Activated naive CD4-positive, alpha-beta T cell treated with anti-CD3 and anti-CD28 coated beads, Interleukin-2, amount 50 U/mL, for 16 hours (primary cell): ENCODE measurements at regions not wholly inside any gene's neighbourhood (a gene's known extent, or its start where the extent isn't known, plus 50 kb on each side); places are given as distances from the start of the nearest gene placed in this dataset.
"Not testable (repeated sequence)": the region's sequence is repeated elsewhere in the genome, so short reads cannot be mapped to it uniquely, and the experiment has no call there.

ENCODE experiments used
- DNase-seq: peaks from one replicate; pipeline ENCODE4 v3.0.0-alpha.2; 2020

DNA sequence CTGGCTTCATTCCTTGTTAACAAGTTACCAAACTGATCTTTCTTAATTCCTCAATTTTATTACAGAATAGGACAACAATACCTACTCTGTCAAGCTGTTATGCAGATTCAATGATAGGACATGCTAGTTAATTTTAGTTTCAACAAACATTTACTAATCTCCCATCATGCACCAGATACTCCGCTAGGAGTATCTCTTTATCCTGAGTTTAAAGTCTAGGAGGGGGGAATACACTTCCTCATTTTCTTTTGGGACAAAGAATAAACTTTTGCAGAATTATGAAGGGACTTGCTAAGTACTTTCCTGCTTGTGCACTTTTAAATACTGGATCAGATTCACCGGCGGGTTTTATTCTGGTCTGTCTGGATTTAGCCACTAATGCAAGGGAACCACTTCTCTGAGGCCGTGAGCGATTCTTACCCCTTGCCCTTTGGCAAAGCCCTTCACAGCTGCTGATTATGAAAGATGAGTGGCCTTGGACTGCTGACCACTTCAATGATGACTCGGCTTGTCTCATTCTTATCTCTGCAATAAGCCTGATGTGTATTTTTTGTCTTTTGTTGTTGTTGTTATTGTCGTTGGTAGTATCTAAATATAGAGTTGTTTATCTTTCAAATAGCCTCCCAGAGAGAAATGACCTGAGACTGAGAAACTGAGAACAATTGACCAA, 73.9 kb downstream of the RMI1 start:
- no peak for DNase-seq

DNA sequence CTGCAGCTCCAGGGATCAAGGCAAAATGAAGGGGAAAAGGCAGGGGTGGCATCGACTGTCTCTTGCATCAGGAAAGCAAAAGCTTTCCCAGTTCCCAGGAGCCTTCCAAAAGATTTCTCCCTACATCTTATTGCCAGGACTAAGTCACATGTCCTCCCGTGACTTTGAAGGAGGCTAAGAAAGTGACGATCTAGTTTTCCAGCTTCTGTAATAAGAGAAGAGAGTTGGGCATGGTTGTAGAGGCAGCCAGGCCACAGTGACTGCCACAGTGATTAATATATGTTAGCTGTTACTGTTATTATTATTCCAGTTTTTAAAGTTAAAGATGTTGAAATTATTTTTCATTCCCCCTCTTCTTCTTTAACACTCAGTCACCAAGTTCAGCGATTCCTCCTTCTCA, 77.1 kb downstream of the RMI1 start:
- DNase-seq: no peak

DNA sequence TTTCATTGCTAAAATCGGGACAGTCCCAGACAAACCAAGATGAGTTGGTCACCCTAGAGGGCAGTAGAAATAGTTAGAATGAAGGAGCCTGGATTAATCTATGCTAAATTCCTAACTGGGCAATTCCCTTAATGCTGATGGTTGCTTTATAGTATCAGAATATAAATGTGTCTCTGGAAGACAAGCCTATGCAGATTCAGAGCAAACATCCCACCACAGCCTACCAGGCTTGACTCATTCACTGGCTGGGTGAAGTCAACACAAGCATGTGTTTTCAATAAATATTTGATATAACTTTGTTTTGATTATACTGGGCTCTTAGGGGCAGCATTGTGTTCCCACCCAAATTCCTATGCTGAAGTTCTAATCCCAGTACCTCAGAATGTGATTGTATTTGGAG, 79.3 kb downstream of the RMI1 start:
- no peak for DNase-seq

DNA sequence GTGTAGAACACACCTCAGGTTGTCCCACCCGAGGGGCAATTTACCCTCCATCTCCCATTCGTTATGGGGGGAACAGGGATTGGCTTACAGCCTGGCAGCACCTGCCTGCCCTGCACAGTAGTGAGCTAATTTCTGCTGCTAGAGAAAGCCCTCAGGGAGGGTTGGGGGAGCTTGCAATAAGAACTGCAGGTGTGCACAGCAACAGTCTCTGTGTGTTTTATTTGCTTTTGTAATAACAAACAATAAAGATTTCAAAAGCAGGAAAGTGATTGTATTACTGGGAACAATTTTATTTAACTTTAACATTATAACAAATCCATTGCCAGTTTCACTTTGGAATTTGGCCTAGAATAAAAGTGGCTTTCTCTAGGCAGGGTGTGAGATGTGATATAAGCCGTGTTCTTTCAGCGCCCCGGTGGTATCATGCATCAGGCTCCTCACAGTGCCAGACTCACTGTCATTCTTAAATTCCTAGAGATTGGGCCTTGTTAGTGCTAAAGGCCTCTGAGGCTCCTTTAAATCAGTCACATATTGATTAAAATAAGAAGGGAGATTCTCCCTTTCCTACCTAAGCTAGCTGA, 81.1 kb downstream of the RMI1 start:
- no peak for DNase-seq

DNA sequence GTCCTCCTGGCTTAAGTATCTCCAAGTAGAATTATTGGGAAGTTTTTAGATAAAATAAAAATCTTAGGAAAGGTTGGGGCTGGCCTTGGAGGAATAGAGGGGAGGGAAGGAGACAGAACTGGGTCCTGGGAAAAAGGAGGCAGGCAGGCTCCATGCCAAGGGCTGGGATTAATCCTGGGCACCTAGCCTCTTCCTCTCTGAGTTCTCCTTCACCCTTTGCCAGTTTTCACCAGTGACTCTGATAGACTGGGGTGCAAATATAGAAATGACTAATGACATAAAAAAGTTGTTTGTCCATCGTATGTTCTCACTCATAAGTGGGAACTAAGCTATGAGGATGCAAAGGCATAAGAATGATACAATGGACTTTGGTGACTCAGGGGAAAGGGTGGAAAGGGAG, 81.9 kb downstream of the RMI1 start:
- no peak for DNase-seq

DNA sequence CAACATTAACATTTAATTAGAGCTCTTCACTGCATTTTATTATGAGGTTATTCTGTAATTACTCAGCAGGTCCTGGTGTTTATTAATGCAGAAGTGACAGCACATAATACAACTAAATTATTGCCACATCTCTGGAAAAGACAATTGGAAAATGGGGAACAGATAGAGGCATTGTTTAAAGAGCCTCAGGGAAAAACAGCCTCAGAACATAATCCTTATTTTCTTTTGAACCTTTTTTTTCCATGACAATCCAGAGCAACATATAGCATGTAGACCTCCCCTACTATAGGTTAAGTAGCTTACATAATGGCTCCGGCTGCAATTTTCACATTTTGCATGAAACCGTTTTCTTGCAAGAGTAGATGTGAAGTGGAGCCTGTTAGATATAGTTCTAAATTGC, 87.2 kb downstream of the RMI1 start:
- DNase-seq: no peak

DNA sequence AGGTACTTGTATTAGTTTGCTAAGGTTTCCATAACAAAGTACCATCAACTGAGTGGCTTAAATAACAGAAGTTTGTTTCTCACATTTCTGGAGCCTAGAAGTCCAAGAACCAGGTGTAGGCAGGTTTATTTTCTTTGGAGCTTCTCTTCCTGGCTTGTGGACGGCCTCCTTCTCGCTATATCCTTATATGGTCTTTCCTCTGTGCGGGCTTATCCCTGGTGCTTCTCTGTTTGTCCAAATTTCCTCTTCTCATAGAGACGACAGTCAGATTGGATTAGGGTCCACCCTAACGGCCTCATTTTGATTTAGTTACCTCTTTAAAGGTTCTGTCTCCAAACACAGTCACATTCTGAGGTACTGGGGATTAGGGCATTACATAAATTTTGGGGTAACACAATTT, 88.3 kb downstream of the RMI1 start:
- no peak for DNase-seq

DNA sequence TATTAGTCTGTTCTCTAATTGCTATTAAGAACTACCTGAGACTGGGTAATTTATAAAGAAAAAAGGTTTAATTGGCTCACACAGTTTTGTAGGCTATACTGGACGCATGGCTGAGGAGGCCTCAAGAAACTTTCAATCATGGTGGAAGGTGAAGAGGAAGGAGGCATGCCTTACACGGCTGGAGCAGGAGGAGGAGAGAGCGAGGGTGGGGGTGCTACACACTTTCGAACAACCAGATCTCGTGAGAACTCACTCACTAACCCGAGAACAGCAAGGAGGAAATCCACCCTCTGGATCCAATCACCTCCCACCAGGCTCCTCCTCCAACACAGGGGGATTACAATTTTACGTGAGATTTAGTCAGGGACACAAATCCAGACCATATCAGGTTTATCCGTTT, 90.0 kb downstream of the RMI1 start:
- DNase-seq: no peak

DNA sequence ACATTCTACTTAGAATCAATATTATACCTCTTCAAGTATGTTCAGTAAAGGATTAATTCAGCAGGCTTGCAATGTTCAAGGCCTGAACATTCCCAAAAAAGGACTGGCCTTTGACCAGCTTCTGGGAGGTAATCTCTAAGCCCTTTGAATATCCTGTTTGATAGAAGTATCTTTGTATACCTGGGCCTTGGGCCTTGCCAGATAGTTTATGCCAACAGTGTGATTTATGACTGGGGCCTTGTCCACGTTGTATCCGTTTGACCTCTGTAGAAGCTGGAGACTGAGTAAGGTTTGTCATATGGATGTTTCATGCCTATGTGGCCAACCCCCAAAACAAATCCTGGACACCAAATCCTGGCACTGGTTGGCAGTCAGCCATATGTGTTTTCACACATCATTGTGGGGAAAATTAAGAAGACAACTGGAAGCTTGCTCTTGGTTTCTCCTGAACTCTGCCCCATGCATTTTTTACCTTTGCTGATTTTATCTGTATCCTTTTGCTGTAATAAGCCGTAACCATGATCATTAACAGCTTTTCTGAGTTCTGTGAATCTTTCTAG, 92.1 kb downstream of the RMI1 start:
- no peak for DNase-seq

DNA sequence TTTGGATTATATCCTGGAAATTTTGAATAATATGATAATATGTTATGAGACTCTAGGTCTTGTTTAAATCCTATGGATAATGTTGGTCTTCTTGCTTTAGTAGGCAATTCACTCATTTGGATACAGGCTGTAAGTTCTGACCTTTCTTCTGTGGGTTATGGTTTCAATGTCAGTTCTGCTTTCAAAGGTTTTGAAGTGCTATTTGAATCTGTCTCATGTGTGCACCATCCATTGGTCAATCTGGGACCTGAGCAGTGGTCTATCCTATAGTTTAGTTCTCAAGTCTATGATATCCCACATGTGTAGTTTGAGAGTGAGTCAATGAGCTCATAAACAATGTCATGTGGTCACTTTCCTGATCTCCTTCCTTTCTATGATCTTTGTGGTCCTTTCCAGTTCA, 94.4 kb downstream of the RMI1 start:
- no peak for DNase-seq

DNA sequence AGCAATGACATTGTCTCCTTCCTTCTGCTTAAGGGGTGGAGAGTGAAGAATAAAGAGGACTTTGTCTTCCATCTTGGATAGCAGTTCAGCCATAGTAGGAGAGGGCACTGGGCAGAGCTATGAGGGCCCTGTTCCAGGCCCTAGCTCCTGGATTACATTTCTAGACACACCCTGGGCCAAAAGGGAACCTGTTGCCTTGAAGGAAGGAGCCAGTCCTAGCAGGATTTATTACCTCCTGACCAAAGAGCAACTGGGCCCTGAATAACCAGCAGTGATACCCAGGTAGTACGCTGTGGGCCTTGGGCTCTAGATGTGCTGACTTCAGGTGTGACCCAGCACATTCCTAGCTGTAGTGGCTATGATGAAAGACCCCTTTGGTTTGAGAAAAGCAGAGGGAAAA, 95.8 kb downstream of the RMI1 start:
- no peak for DNase-seq

DNA sequence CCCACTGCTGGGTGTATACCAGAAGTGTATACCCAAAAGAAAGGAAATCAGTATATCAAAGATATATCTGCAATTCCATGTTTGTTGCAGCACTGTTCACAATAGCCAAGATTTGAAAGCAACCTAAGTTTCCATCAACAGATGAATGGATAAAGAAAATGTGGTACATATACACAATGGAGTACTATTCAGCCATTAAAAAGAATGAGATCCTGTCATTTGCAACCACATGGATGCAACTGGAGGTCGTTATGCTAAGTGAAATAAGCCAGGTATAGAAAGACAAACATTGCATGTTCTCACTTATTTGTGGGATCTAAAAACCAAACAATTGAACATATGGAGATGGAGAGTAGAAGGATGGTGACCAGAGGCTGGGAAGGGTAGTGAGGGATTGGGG, 97.2 kb downstream of the RMI1 start:
- DNase-seq: not testable (repeated sequence)

DNA sequence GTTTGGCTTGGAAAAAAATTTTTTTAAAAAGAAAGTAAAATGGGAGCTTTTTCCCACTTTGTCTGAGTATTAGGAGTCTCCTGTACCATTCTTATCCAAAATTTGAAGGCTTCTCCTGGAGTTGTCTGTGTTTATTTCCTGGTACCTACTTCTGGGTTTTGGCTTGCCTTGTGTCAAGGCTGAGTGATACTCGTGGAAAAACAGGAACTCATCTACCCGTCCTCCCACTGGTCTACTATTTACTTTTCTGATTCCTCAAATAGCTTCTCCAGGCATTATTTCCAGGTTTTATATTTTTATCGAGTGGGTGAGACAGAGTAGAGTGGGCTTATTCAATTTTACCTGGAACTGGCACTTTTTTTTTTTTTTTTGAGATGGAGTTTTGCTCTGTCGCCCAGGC, 99.4 kb downstream of the RMI1 start:
- no peak for DNase-seq

DNA sequence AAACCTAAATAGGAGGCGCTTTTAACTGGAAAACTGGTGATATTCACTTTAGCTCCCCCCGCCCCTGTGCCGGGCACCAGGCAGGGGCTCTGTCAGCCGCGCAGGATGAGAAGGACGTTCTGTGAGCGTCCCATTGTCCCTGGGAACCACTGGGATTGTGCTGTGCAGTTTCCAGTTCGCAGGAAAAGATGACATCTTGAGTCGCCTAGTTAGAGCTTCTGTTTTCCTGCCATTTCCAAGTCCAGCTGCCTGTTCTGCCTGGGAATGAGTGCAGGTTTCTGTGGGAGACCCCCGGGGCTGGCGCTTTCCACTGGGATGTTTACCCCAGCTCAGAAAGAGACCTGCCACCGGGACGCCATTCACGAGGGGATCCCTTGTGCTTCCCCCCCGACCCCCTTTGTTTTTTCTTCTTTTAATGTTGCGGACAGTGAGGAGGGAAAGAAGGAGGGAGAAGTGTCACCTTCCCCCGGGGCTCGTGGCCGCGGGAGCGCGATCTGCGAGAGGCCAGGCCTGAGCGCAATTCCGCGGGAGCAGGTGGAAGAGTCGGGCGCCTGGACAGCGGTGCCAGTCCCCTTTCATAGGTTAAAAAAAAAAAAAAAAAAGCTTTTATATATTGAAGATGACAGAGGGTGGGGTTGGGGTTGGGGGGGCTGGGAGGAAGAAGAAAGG, 121.5 kb downstream of the RMI1 start:
- no peak for DNase-seq

DNA sequence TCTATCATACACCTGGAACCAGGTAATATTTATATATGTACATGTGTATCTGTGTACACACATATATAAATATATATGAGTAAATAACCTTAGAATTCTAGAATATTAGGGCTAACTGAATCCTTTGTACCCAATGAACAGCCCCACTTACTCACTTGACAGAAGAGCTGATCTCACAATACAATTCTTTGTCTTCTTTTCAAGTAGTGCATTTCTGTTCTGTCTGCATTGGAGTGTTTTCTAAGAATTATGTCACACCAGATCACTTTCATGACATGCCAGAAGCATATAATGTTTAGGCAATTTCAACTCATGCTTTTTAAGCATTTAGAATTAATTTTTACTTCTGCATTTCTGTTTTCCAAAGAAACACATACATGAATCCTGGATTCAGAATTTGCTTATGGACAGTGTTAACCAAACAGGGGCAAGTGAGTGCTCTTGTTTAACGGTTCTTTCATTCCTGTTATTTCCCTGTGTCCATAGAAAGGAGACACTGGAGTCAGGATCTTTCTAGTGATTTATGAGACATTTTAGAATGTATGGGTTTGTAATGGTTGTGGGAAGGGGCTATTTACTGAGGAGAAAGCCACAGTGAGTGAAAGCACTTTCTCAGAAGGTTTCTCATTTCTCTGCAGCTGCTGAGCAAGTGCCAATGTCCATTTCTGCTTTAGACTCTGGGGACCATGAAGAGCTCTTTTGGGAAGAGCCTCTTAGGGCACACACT, 123.2 kb downstream of the RMI1 start:
- no peak for DNase-seq

DNA sequence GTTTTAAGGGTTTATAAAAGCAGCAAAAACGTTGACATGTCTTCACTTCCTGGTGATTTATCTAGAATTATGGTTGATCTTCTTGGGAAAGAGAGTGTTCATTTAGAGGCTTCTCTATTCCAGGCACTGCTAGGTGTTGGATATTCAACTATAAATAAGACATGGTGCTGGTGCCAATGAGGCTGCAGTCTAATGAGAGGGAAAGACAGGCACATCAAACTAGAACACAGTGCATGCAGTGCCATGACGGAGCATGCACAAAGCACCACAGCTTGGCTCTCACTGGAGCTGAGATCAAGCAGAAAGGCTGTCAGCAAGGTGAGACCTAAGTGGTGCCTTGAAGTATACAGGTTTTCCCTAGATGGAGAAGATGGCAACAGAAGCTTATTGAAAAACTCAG, 126.5 kb downstream of the RMI1 start:
- DNase-seq: no peak

DNA sequence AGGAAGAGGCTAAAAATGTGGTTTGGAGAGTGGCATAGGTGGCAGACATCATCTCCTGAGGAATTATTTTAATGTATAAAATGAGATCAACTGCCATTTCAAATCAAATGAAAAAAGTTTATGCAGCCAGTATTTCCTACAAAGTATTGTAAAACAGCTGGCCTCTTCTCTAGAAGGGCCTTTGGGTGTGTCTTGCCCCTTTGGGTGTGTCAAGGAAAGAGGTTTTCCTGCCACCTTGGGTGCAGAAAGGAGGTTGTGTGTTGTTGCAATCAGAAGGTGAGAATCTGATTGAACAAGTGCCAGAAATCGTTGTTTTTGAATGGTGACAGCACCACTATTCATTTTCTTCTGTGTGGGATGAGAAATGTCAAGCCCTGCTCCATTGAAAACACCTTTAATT, 127.4 kb downstream of the RMI1 start:
- DNase-seq: no peak

DNA sequence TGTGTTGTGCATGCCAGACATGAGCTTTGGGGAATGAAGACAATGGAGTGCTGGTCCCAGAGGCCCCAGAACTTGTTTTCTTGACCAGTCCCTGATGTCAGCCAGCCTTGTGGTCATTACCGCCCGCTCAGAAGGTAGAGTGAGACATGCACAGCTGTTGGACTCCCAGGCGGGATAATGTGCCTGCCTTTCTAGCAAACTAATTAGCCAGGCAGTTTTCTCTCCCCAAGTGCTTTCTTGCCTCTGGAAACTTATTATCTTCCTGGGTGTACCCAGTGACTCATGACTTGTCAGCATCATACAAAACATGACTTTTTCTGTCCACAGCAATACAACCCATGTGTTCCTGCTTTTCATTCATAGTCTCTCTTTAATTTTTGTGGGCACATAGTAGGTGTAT, 131.1 kb downstream of the RMI1 start:
- DNase-seq: no peak

DNA sequence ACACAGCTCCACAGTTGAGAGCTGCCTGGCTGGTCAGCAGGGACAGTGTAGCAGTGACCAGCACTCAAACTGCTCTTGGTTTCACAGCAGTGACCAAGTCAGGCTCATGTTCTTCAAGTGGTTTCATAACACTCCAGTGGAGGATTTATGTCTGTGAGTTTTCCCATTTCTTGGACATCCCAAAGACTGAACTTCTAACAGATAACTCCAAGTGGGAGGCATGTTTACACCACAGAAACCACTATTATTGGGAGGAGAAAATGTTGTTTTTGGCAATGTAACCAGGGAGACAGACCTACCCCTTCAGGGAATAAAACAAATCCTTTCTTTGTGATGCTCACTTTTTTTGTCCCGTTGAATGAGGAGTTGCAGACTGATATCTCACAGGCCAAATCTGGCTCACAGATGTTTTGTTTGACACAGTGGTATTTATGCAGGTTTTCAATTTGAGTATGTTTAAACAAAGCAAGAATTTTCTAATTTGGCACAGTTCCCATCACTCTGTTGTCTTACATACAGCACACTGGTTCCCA, 141.5 kb downstream of the RMI1 start:
- DNase-seq: no peak

DNA sequence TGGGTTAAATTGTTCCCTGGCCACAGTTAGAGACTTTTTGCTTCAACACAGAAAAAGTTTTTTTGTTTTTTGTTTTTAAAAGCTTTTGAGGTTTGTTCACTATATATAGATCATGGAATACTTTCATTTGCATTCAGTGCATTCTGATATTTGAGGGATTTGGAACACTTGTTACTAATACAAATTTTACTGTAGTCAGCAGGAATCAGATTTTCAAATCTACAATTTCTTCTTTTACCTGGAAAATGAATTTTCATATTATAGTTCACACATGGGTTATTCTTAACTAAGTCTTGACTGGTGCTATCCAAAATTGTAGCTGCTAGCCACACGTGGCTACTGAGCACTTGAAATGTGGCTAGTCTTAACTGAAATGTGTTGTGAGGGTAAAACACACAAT, 142.0 kb downstream of the RMI1 start:
- DNase-seq: no peak

DNA sequence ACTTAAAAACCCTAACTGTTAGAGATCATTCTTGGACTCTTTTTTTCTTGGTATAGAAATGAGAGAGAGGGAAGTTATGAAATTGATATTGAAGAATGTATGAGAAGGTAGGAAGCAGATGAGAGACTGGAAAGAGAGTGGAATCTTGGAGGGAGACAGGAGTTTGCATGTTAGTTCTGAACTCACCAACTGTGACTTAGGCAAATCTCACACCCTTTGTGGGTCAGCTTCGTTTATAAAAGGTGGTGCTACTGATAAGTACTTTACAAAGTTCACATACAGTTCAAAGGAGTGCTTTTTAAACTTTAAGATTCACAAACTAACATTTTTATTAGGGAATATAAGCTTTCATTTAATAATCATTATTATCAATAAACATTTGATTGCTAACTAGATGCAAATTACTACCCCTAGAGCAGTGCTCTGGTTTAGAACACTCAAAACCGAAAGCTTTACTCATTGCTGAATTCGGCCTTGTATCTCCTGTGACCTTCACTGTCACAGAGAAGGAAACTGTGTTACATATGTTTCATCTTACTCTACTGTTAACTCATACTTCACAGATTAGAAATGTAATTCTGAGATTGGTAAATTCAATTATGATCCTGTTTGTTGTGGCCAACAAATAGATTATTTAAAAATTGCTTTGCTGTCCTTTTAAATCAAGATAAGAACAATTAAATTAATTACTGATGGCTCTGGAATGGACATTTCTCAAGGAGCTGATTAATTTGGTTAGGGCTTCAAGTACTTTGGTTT, 143.2 kb downstream of the RMI1 start:
- no peak for DNase-seq

DNA sequence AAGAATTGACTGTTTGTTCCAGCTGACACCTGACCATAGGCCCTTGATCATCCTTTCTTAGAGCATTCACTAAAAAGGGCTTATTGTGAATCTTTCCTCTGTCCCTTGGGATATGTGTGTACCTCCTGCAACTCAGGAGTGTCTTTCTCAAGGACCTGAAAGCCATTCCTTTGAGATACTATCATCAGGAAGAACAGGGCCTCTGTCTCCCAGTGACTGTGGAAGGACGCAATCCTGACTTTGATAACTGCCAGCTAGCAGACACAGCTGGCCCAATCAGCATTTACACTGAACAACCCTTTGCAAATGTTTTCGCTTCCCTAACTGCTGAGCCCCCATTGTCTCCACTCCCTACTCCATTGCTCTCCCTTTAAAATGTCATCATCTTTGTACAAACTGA, 144.4 kb downstream of the RMI1 start:
- DNase-seq: no peak

DNA sequence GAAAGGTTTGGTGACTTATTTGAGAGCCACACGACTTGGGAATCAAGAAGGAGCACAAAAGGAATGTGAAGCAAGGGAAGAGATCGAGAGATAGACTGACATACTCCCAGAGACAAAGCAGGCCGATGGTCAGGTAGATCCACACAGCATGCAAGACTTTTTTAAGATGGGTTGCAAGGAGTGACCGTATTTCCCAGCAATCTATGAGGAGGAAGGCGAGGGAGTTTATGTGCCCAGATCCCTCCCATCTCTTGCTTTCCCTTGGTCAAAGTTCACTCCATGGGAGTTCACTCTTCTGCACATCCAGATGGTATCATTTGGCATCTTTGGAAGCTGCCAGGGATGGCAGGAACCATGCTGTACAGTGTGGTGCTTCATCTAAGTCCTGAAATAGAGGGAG, 148.9 kb downstream of the RMI1 start:
- no peak for DNase-seq
